Epithelial cell of proximal tubule (primary cell): ENCODE measurements at regions not wholly inside any gene's neighbourhood (a gene's known extent, or its start where the extent isn't known, plus 50 kb on each side); places are given as distances from the start of the nearest gene placed in this dataset.

Experiments used
- DNase-seq: peaks from one replicate; pipeline ENCODE4 v3.0.0-alpha.2; 2011; ENCODE audit warnings: low read depth
- H3K4me3 ChIP-seq: 2 replicates; pipeline ENCODE4 v1.5.1; 2011; ENCODE audit warnings: low read depth, mild to moderate bottlenecking, low read length
- TF ChIP-seq, protein P1 (sequence below): conservative IDR thresholded peaks from 2 replicates; pipeline ENCODE4 v1.5.1; 2012; ENCODE audit warnings: low read depth, mild to moderate bottlenecking, low read length

DNA sequence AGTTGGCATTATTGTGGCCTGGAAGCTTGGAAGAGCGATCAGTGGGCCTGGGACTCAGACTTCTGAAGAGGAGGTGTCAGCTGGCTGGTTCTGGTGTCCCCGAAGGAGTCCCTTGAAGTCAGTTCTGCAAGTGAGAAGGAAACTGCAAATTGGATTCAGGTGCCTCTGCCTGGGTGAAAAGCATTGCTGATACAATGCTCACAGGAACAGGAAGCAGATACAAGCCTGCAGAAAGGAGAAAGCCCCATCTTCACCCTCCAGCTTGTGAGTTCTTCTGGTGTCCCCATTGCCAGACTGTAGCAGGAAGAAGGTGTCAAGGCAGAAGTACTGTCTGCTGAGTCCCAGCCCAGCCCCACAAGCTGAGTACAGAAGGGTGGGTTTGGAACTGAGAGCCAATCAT is 271.3 kb downstream of the PLOD2 start:
- DNase-seq, result no peak
- no peak overlapping the region for H3K4me3 ChIP-seq
- TF ChIP-seq, protein P1, sequence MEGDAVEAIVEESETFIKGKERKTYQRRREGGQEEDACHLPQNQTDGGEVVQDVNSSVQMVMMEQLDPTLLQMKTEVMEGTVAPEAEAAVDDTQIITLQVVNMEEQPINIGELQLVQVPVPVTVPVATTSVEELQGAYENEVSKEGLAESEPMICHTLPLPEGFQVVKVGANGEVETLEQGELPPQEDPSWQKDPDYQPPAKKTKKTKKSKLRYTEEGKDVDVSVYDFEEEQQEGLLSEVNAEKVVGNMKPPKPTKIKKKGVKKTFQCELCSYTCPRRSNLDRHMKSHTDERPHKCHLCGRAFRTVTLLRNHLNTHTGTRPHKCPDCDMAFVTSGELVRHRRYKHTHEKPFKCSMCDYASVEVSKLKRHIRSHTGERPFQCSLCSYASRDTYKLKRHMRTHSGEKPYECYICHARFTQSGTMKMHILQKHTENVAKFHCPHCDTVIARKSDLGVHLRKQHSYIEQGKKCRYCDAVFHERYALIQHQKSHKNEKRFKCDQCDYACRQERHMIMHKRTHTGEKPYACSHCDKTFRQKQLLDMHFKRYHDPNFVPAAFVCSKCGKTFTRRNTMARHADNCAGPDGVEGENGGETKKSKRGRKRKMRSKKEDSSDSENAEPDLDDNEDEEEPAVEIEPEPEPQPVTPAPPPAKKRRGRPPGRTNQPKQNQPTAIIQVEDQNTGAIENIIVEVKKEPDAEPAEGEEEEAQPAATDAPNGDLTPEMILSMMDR, result no peak

DNA sequence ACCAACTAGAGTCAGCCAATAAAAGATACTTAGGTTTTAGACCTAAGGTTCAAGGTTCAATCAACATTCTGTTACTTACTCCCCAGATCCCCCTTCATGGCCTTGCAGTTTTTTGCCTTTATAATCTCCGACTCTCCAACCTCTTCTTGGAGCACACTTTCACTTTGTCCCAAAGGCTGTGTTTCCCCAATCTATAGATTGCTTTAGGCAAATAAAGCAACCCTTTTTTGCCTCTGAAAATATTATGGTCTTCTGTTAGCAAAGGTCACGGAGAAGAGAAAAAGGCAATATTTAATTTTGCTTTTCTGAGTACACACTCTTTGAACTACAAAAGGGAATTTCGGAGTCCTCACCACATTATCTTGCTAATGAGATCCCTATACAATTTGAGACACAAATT is 268.1 kb downstream of the PLOD2 start:
- DNase-seq, result no peak
- no peak overlapping the region for H3K4me3 ChIP-seq
- TF ChIP-seq, protein P1, result no peak

GRCh38 chr3:145893331-145893730 is 267.7 kb downstream of the PLOD2 start:
- TF ChIP-seq, protein P1, result no peak
- DNase-seq, result no peak
- H3K4me3 ChIP-seq, result no peak overlapping the region

GRCh38 chr3:145898487-145898886 is 262.5 kb downstream of the PLOD2 start:
- H3K4me3 ChIP-seq, result no peak overlapping the region

GRCh38 chr3:145899241-145899640 is 261.7 kb downstream of the PLOD2 start:
- DNase-seq, result no peak
- TF ChIP-seq, protein P1, result no peak
- H3K4me3 ChIP-seq, result no peak overlapping the region

More at GRCh38 chr3:145898487-145898886, 262.5 kb downstream of the PLOD2 start:
- TF ChIP-seq, protein P1, result no peak
- no peak for DNase-seq

- H3K4me3 ChIP-seq, result no peak overlapping the region
- DNase-seq, result no peak
- TF ChIP-seq, protein P1, result no peak
Observed at GRCh38 chr3:145900056-145900829, 260.7 kb downstream of the PLOD2 start.

- TF ChIP-seq, protein P1, result no peak
- no peak overlapping the region for H3K4me3 ChIP-seq
- DNase-seq, result no peak
Observed at GRCh38 chr3:145902166-145902565, 258.8 kb downstream of the PLOD2 start.
